GM13976 (cell line): ENCODE measurements at regions not wholly inside any gene's neighbourhood (a gene's known extent, or its start where the extent isn't known, plus 50 kb on each side); places are given as distances from the start of the nearest gene placed in this dataset.

Experiments
- DNase-seq: peaks from one replicate; pipeline ENCODE4 v3.0.0; 2012; ENCODE audit warnings: low spot score
- in situ Hi-C: fragments of 300-500 bp; cut with MboI; formaldehyde crosslinking; loops from one replicate; pipeline ENCODE4 v1.12.0; 2022; ENCODE audit warnings: low sequenced_read_pairs, mixed read lengths, inconsistent platforms; ENCODE audit not compliant: unreplicated experiment
- TF ChIP-seq, protein P1 (sequence below): IDR thresholded peaks from 2 replicates; pipeline ENCODE4 v1.5.1; 2012; ENCODE audit warnings: borderline replicate concordance, mild to moderate bottlenecking; ENCODE audit not compliant: insufficient read depth; ENCODE audit errors: extremely low read depth, missing control alignments, control extremely low read depth

- in situ Hi-C loops = no loop called here
- TF ChIP-seq, protein P1, sequence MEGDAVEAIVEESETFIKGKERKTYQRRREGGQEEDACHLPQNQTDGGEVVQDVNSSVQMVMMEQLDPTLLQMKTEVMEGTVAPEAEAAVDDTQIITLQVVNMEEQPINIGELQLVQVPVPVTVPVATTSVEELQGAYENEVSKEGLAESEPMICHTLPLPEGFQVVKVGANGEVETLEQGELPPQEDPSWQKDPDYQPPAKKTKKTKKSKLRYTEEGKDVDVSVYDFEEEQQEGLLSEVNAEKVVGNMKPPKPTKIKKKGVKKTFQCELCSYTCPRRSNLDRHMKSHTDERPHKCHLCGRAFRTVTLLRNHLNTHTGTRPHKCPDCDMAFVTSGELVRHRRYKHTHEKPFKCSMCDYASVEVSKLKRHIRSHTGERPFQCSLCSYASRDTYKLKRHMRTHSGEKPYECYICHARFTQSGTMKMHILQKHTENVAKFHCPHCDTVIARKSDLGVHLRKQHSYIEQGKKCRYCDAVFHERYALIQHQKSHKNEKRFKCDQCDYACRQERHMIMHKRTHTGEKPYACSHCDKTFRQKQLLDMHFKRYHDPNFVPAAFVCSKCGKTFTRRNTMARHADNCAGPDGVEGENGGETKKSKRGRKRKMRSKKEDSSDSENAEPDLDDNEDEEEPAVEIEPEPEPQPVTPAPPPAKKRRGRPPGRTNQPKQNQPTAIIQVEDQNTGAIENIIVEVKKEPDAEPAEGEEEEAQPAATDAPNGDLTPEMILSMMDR = no peak
- no peak for DNase-seq
Measured at GRCh38 chr5:3833566-3833965, 237.9 kb downstream of the IRX1 start.

GRCh38 chr5:3835811-3836210, 240.2 kb downstream of the IRX1 start:
- in situ Hi-C loops = no loop called here
- no peak for DNase-seq
- TF ChIP-seq, protein P1 = no peak

DNA sequence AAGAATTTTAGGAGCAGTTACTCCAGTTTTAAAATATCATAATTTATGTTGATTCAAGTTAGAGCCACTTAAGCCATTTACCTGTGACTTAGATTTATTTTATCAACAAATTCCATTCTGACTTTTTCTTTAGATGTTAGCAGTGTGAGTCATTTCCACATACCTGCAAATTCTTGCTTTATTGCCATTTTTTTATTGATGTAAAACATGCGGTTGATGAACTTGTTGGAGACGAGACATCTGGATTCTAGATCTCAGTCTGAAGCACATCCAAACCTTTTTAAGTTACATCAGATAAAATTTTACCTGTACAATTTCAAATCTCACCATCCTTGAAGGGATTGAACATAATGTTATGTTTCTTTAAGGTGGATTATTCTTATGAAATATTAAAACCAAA, 240.9 kb downstream of the IRX1 start:
- in situ Hi-C loops = no loop called here
- DNase-seq = no peak
- TF ChIP-seq, protein P1 = no peak

DNA sequence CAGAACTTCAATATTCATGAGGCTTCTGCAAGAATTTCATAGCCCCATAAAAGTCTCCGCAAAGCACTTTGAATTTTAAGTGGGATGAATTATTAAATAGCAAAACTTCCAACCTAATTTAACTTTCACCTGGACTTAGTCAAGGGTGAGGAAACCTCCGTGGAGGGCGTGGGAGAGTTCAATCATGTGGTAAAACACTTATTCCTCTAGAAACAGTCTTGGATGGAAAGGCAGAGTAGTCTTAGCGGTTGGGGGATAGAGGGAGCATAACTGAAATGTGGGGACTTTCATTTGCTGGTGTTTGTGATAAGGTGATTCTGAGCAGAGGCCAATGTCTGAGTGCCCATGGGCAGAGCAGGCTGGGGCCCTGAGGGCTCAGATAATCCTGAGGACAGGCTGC, 241.9 kb downstream of the IRX1 start:
- TF ChIP-seq, protein P1 = no peak
- in situ Hi-C loops = no loop called here
- DNase-seq = no peak

- in situ Hi-C loops = no loop called here
- TF ChIP-seq, protein P1 = no peak
- no peak for DNase-seq
Measured at GRCh38 chr5:3839151-3839550, 243.5 kb downstream of the IRX1 start.

GRCh38 chr5:3842591-3842990, 247.0 kb downstream of the IRX1 start:
- in situ Hi-C loops = no loop called here
- no peak for DNase-seq
- TF ChIP-seq, protein P1 = no peak

DNA sequence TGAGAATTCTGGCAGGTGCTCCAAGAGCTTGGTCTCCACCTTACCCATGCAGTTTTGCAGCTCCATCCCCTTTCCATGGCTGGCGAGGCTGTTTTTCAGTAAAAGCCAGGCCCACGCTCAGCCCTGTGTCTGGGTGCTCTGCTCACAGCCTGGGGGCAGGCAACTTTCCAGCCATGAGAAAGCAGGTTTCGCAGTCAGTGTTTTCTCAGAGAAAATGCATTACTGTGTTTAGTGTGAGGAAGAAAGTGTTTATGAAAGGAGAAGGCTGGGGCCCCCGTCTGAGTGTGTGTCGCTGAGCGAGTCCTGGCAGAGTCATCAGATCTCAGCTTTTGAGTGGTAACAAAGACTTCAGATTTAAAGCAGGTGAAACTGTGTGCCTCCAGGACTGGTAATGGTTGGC, 248.1 kb downstream of the IRX1 start:
- TF ChIP-seq, protein P1 = no peak
- no peak for DNase-seq
- in situ Hi-C loops = no loop called here
